GM12878 (cell line): ENCODE measurements at regions not wholly inside any gene's neighbourhood (a gene's known extent, or its start where the extent isn't known, plus 50 kb on each side); places are given as distances from the start of the nearest gene placed in this dataset.

Experiments
- ATAC-seq: fragments of 200-7000 bp; cut with Tn5 transposase; 3 replicates; pipeline ENCODE4 v1.9.1; 2020; ENCODE audit warnings: mild to moderate bottlenecking, moderate library complexity
- BruUV-seq: library from RNA; stranded (reverse); fragments of 400-500 nt; replicated peaks from 2 replicates; lab custom pipeline; 2021; lab: Mats Ljungman, UMichigan
- CTCF ChIA-PET: fragments of 300-600 bp; sonication (Branson Sonifier 250); formaldehyde crosslinking; extraction: SDS; loops from one replicate; lab custom pipeline; 2021; ENCODE audit warnings: inconsistent platforms; lab: Yijun Ruan, JAX
- POLR2A ChIA-PET: fragments of 350-600 bp; formaldehyde crosslinking; extraction: SDS; loops from one replicate; lab custom pipeline; 2021; ENCODE audit warnings: inconsistent platforms; lab: Charles Lee
- RAD21 ChIA-PET: fragments of 300-600 bp; sonication (Branson Sonifier 250); formaldehyde crosslinking; loops from one replicate; lab custom pipeline; 2023; ENCODE audit warnings: antibody characterized with exemption; ENCODE audit not compliant: unreplicated experiment; lab: Charles Lee
- SMC1A ChIA-PET: fragments of 300-600 bp; sonication (Branson Sonifier 250); formaldehyde crosslinking; loops from one replicate; lab custom pipeline; 2023; ENCODE audit not compliant: unreplicated experiment, uncharacterized antibody; lab: Charles Lee
- DNase-seq: peaks from one replicate; pipeline ENCODE4 v3.0.0-alpha.2; 2011; ENCODE audit warnings: low read depth, low spot score
- FAIRE-seq: peaks from 3 replicates; lab custom pipeline; 2011; peaks lifted over from hg19 to GRCh38; lab: Jason Lieb, UNC
- H2AFZ ChIP-seq: 2 replicates; pipeline ENCODE4 v1.6.0; 2011; ENCODE audit warnings: low read depth, low read length, control low read depth; ENCODE audit not compliant: control insufficient read depth
- H3K27ac ChIP-seq: 2 replicates; pipeline ENCODE4 v1.5.1; 2011; ENCODE audit warnings: control low read depth; ENCODE audit not compliant: control insufficient read depth, insufficient read depth
- H3K27me3 ChIP-seq, 2 experiments: replicated peaks in 1 of 2; 2 replicates each; pipeline versions ENCODE4 v1.6.0 to v1.6.1; 2011; ENCODE audit warnings: low read length in 1 of 2; ENCODE audit not compliant: control insufficient read depth in 2 of 2, insufficient read depth in 2 of 2
- H3K36me3 ChIP-seq, 2 experiments: 2 replicates each; pipeline ENCODE4 v1.5.1; 2011; ENCODE audit warnings: low read length in 1 of 2; ENCODE audit not compliant: control insufficient read depth in 2 of 2, insufficient read depth in 2 of 2
- H3K4me1 ChIP-seq: 2 replicates; pipeline ENCODE4 v1.6.1; 2011; ENCODE audit warnings: mild to moderate bottlenecking, low read length, moderate library complexity, mixed read lengths; ENCODE audit not compliant: control insufficient read depth, insufficient read depth
- H3K4me2 ChIP-seq: 2 replicates; pipeline ENCODE4 v1.6.0; 2011; ENCODE audit warnings: control low read depth; ENCODE audit not compliant: control insufficient read depth, insufficient read depth
- H3K4me3 ChIP-seq: fragments of 200-600 bp; sonication (generic); 2 replicates; pipeline ENCODE4 v1.5.1; 2016
- H3K79me2 ChIP-seq: 2 replicates; pipeline ENCODE4 v1.6.0; 2011; ENCODE audit warnings: low read length; ENCODE audit not compliant: control insufficient read depth, insufficient read depth
- H3K9ac ChIP-seq: 2 replicates; pipeline ENCODE4 v1.8.0; 2011; ENCODE audit warnings: low read length, control low read depth, mixed read lengths; ENCODE audit not compliant: control insufficient read depth, insufficient read depth
- H3K9me3 ChIP-seq: replicated peaks from 3 replicates; pipeline ENCODE4 v1.5.1; 2011; ENCODE audit warnings: mild to moderate bottlenecking, low read length; ENCODE audit not compliant: control insufficient read depth, insufficient read depth
- H4K20me1 ChIP-seq: 2 replicates; pipeline ENCODE4 v1.6.0; 2011; ENCODE audit not compliant: control insufficient read depth, insufficient read depth
- ATF2 ChIP-seq: IDR thresholded peaks from 2 replicates; pipeline ENCODE4 v1.6.1; 2012; ENCODE audit warnings: low read length, inconsistent platforms
- BACH1 ChIP-seq: fragments of 450-650 bp; IDR thresholded peaks from 2 replicates; pipeline ENCODE4 v1.6.1; 2017; ENCODE audit warnings: mild to moderate bottlenecking, borderline replicate concordance
- ELK1 ChIP-seq: IDR thresholded peaks from 2 replicates; pipeline ENCODE4 v1.6.1; 2012; ENCODE audit warnings: low read depth, low read length, improper control_type of control experiment
- EZH2 ChIP-seq: IDR thresholded peaks from 2 replicates; pipeline ENCODE4 v1.6.1; 2012; ENCODE audit warnings: low read depth, mild to moderate bottlenecking, control low read depth, inconsistent platforms, low read length, borderline replicate concordance; ENCODE audit not compliant: control insufficient read depth
- FOXK2 ChIP-seq: fragments of 450-650 bp; IDR thresholded peaks from 2 replicates; pipeline ENCODE4 v1.6.1; 2017; ENCODE audit warnings: mild to moderate bottlenecking, moderate library complexity
- JUND ChIP-seq: IDR thresholded peaks from 2 replicates; pipeline ENCODE4 v1.6.1; 2012; ENCODE audit warnings: low read depth, mild to moderate bottlenecking, low read length, improper control_type of control experiment, moderate library complexity
- MLLT1 ChIP-seq: fragments of 450-650 bp; IDR thresholded peaks from 2 replicates; pipeline ENCODE4 v1.6.1; 2016; ENCODE audit warnings: mild to moderate bottlenecking
- MTA3 ChIP-seq: IDR thresholded peaks from 2 replicates; pipeline ENCODE4 v1.6.1; 2012; ENCODE audit warnings: low read length, inconsistent platforms, borderline replicate concordance
- NBN ChIP-seq: fragments of 450-650 bp; IDR thresholded peaks from 2 replicates; pipeline ENCODE4 v1.6.1; 2016
- NFIC ChIP-seq: IDR thresholded peaks from 2 replicates; pipeline ENCODE4 v1.6.1; 2012; ENCODE audit warnings: low read depth, mild to moderate bottlenecking, inconsistent platforms, low read length, moderate library complexity
- NRF1 ChIP-seq: conservative IDR thresholded peaks from 2 replicates; pipeline ENCODE4 v1.6.1; 2011; ENCODE audit warnings: mild to moderate bottlenecking, low read depth, low read length, improper control_type of control experiment
- POLR2A ChIP-seq: IDR thresholded peaks from 2 replicates; pipeline ENCODE4 v1.6.1; 2011; ENCODE audit warnings: low read depth, mild to moderate bottlenecking, low read length
- SPI1 ChIP-seq: IDR thresholded peaks from 2 replicates; pipeline ENCODE4 v1.6.1; 2011; ENCODE audit warnings: low read depth, mild to moderate bottlenecking, low read length, moderate library complexity, borderline replicate concordance; ENCODE audit not compliant: insufficient read depth
- STAT1 ChIP-seq: fragments of 450-650 bp; conservative IDR thresholded peaks from 2 replicates; pipeline ENCODE4 v1.6.1; 2014; ENCODE audit warnings: antibody characterized with exemption, mild to moderate bottlenecking
- TARDBP ChIP-seq: IDR thresholded peaks from 2 replicates; pipeline ENCODE4 v1.6.1; 2016; ENCODE audit warnings: borderline replicate concordance
- TCF7 ChIP-seq: IDR thresholded peaks from 2 replicates; pipeline ENCODE4 v1.6.1; 2014; ENCODE audit warnings: antibody characterized with exemption, borderline replicate concordance
- USF2 ChIP-seq: IDR thresholded peaks from 2 replicates; pipeline ENCODE4 v1.6.1; 2011; ENCODE audit warnings: low read depth, low read length, improper control_type of control experiment, borderline replicate concordance
- WGBS: methylation state at CpG from one replicate; pipeline ENCODE4 v1.1.6; 2016; ENCODE audit warnings: low lambda C conversion rate; ENCODE audit not compliant: insufficient replicate concordance, insufficient coverage; ENCODE audit errors: missing lambda C conversion rate; 5-methylcytosine and 5-hydroxymethylcytosine counted together
- in situ Hi-C: fragments of 300-500 bp; cut with MboI; formaldehyde crosslinking; loops from 9 replicates; pipeline ENCODE4 v1.14.3; 2018; ENCODE audit warnings: mixed read lengths
- intact Hi-C: fragments of 100-400 bp; cut with micrococcal nuclease; formaldehyde crosslinking; loops from one replicate; pipeline ENCODE4 v1.14.2; 2022; ENCODE audit not compliant: unreplicated experiment

GRCh38 chr9:97786341-97786740, 66.7 kb upstream of the FOXE1 start:
- no peaks in the 10 kb centered on the region for H4K20me1 ChIP-seq
- no peaks in the 10 kb centered on the region; a peak in 1 of 4 replicates for H3K27me3 ChIP-seq
- H3K4me1 ChIP-seq: no peaks in the 10 kb centered on the region
- ATAC-seq (no peak), FAIRE-seq (no peak)
- intact Hi-C loops: no loop called here
- POLR2A ChIA-PET: no interaction called here
- H3K36me3 ChIP-seq: no peaks in the 10 kb centered on the region
- H3K4me3 ChIP-seq: no peak overlapping the region
- RAD21 ChIA-PET: no interaction called here
- 49% methylated on average over 5 of the region's 5 CpGs for WGBS
- no peak overlapping the region for H2AFZ ChIP-seq
- no peak overlapping the region for H3K4me2 ChIP-seq
- H3K9ac ChIP-seq: no peak overlapping the region
- TF ChIP-seq POLR2A (no peak), BACH1 (no peak), JUND (no peak), EZH2 (no peak), NBN (no peak), TCF7 (no peak), MTA3 (no peak), ELK1 (no peak), NRF1 (no peak), TARDBP (no peak), MLLT1 (no peak), NFIC (no peak), ATF2 (no peak), USF2 (no peak), STAT1 (no peak), FOXK2 (no peak), SPI1 (no peak)
- TF ChIP-seq, all 136 proteins: peak for 0
- BruUV-seq: no TSS peak
- no peaks in the 10 kb centered on the region for H3K79me2 ChIP-seq
- in situ Hi-C loops: no loop called here
- CTCF ChIA-PET: no interaction called here
- SMC1A ChIA-PET: no interaction called here
- no peak overlapping the region for H3K27ac ChIP-seq
- no peaks in the 10 kb centered on the region for H3K9me3 ChIP-seq
- no peak for DNase-seq
